HCT116 (cell line): ENCODE measurements at regions not wholly inside any gene's neighbourhood (a gene's known extent, or its start where the extent isn't known, plus 50 kb on each side); places are given as distances from the start of the nearest gene placed in this dataset.

Experiments used
- ATAC-seq: fragments of 200-7000 bp; cut with Tn5 transposase; 2 replicates; pipeline ENCODE4 v1.9.1; 2020; ENCODE audit warnings: mild to moderate bottlenecking, moderate library complexity
- BruUV-seq: library from RNA; stranded (reverse); fragments of 400-500 nt; replicated peaks from 2 replicates; lab custom pipeline; 2021; lab: Mats Ljungman, UMichigan
- CTCF ChIA-PET: fragments of 300-600 bp; sonication (Branson Sonifier 250); formaldehyde crosslinking; loops from one replicate; lab custom pipeline; 2021; ENCODE audit warnings: antibody characterized with exemption; lab: Charles Lee
- POLR2A ChIA-PET: fragments of 300-600, 350-600 bp; sonication (Branson Sonifier 250); formaldehyde crosslinking; loops from one replicate; lab custom pipeline; 2021; ENCODE audit warnings: antibody characterized with exemption; lab: Charles Lee
- RAD21 ChIA-PET, 2 experiments: fragments of 300-600 bp; sonication (Branson Sonifier 250); formaldehyde crosslinking; loops; one replicate each; lab custom pipeline; 2023; ENCODE audit warnings: low total read pairs in 2 of 2; ENCODE audit not compliant: uncharacterized antibody in 2 of 2, unreplicated experiment in 2 of 2, low non-redundant PET in 1 of 2; lab: Charles Lee
- DNase-seq: peaks from one replicate; pipeline ENCODE4 v3.0.0-alpha.2; 2010; ENCODE audit warnings: low read depth, low spot score
- H2AFZ ChIP-seq: fragments of 200-600 bp; shearing (Covaris generic), sonication (generic); 2 replicates; pipeline ENCODE4 v1.6.1; 2017; ENCODE audit warnings: low read depth, mixed run types, mixed read lengths, antibody characterized with exemption, low read length; ENCODE audit not compliant: poor library complexity, severe bottlenecking
- H3K27ac ChIP-seq: 2 replicates; pipeline ENCODE4 v1.5.1; 2012; ENCODE audit warnings: low read depth, low read length
- H3K27me3 ChIP-seq: fragments of 200-600 bp; sonication (generic); 2 replicates; pipeline ENCODE4 v1.6.1; 2016; ENCODE audit warnings: mixed run types, low read length, mixed read lengths; ENCODE audit not compliant: insufficient read depth
- H3K36me3 ChIP-seq, 2 experiments: fragments of 200-500 bp in 1 of 2; fragments of 200-600 bp in 1 of 2; sonication (Bioruptor generic) in 1 of 2; sonication (generic) in 1 of 2; 2 replicates each; pipeline versions ENCODE4 v1.5.1 to v1.6.1; 2014 to 2016; ENCODE audit warnings: low read length in 2 of 2, inconsistent platforms in 1 of 2, mixed read lengths in 1 of 2, mixed run types in 1 of 2; ENCODE audit not compliant: insufficient read depth in 2 of 2, control insufficient read depth in 1 of 2
- H3K4me1 ChIP-seq, 2 experiments: fragments of 200-600 bp in 1 of 2; sonication (generic) in 1 of 2; 2 replicates each; pipeline versions ENCODE4 v1.5.1 to v1.6.1; 2012 to 2017; ENCODE audit warnings: low read length in 2 of 2, inconsistent platforms in 1 of 2, mild to moderate bottlenecking in 1 of 2, mixed read lengths in 1 of 2, mixed run types in 1 of 2, moderate library complexity in 1 of 2; ENCODE audit not compliant: insufficient read depth in 2 of 2, control insufficient read depth in 1 of 2
- H3K4me2 ChIP-seq: fragments of 200-600 bp; sonication (generic); 2 replicates; pipeline ENCODE4 v1.6.1; 2017; ENCODE audit warnings: mixed run types, low read length, mixed read lengths
- H3K4me3 ChIP-seq, 2 experiments: fragments of 200-600 bp in 1 of 2; sonication (generic) in 1 of 2; replicated peaks in 1 of 2; 2 replicates each; pipeline ENCODE4 v1.5.1; 2011 to 2016; ENCODE audit warnings: low read length in 2 of 2, control low read depth in 1 of 2, low read depth in 1 of 2, mild to moderate bottlenecking in 1 of 2, mixed read lengths in 1 of 2, mixed run types in 1 of 2
- H3K79me2 ChIP-seq: fragments of 200-600 bp; sonication (generic); 2 replicates; pipeline ENCODE4 v1.6.1; 2017; ENCODE audit warnings: mild to moderate bottlenecking, mixed run types, low read length, moderate library complexity, mixed read lengths; ENCODE audit not compliant: insufficient read depth
- H3K9ac ChIP-seq: fragments of 200-600 bp; sonication (generic); 2 replicates; pipeline ENCODE4 v1.6.1; 2016; ENCODE audit warnings: low read length, mixed read lengths
- H3K9me2 ChIP-seq: fragments of 200-600 bp; sonication (generic), shearing (Covaris generic); 2 replicates; pipeline ENCODE4 v1.6.1; 2017; ENCODE audit warnings: mixed run types, mild to moderate bottlenecking, moderate library complexity; ENCODE audit not compliant: insufficient read depth
- H3K9me3 ChIP-seq, 2 experiments: fragments of 200-500 bp in 1 of 2; fragments of 200-600 bp in 1 of 2; sonication (Bioruptor generic) in 1 of 2; sonication (generic) in 1 of 2; 2 replicates each; pipeline ENCODE4 v1.6.1; 2014 to 2017; ENCODE audit warnings: low read length in 2 of 2, mixed read lengths in 2 of 2, inconsistent platforms in 1 of 2, low read depth in 1 of 2, mild to moderate bottlenecking in 1 of 2, mixed run types in 1 of 2, moderate library complexity in 1 of 2; ENCODE audit not compliant: control insufficient read depth in 1 of 2, insufficient read depth in 1 of 2
- H4K20me1 ChIP-seq: fragments of 200-600 bp; sonication (generic), shearing (Covaris generic); 2 replicates; pipeline ENCODE4 v1.6.1; 2017; ENCODE audit warnings: mixed run types, mild to moderate bottlenecking, moderate library complexity; ENCODE audit not compliant: insufficient read depth
- ATF3 ChIP-seq: IDR thresholded peaks from 2 replicates; pipeline ENCODE4 v1.6.1; 2012
- CBX3 ChIP-seq: IDR thresholded peaks from 2 replicates; pipeline ENCODE4 v1.6.1; 2012; ENCODE audit warnings: low read depth
- CEBPB ChIP-seq: IDR thresholded peaks from 2 replicates; pipeline ENCODE4 v1.6.1; 2012; ENCODE audit warnings: low read depth
- CTCF ChIP-seq, 3 experiments: fragments of 200-600 bp in 1 of 3; sonication (generic) in 1 of 3; IDR thresholded peaks in 2 of 3; conservative IDR thresholded peaks in 1 of 3; 2 replicates each; pipeline ENCODE4 v1.5.1; 2012 to 2017; ENCODE audit warnings: low read depth in 2 of 3, low read length in 2 of 3, antibody characterized with exemption in 1 of 3, borderline replicate concordance in 1 of 3, control low read depth in 1 of 3, mild to moderate bottlenecking in 1 of 3, mixed read lengths in 1 of 3, mixed run types in 1 of 3, moderate library complexity in 1 of 3; ENCODE audit not compliant: insufficient read depth in 1 of 3
- EGR1 ChIP-seq: IDR thresholded peaks from 2 replicates; pipeline ENCODE4 v1.6.1; 2012; ENCODE audit warnings: low read depth
- ELF1 ChIP-seq: IDR thresholded peaks from 2 replicates; pipeline ENCODE4 v1.6.1; 2012; ENCODE audit warnings: low read depth, borderline replicate concordance
- EZH2phosphoT487 ChIP-seq: fragments of 200-600 bp; IDR thresholded peaks from 2 replicates; pipeline ENCODE4 v1.6.1; 2018; ENCODE audit warnings: antibody characterized with exemption, borderline replicate concordance
- JUND ChIP-seq: IDR thresholded peaks from 2 replicates; pipeline ENCODE4 v1.6.1; 2012
- POLR2A ChIP-seq: IDR thresholded peaks from 2 replicates; pipeline ENCODE4 v1.7.0; 2011; ENCODE audit warnings: borderline replicate concordance; ENCODE audit not compliant: insufficient read depth, insufficient read length; ENCODE audit errors: extremely low read depth
- POLR2AphosphoS5 ChIP-seq: IDR thresholded peaks from 2 replicates; pipeline ENCODE4 v1.6.1; 2011; ENCODE audit warnings: mild to moderate bottlenecking, low read depth, low read length, moderate library complexity
- RAD21 ChIP-seq: IDR thresholded peaks from 2 replicates; pipeline ENCODE4 v1.6.1; 2012; ENCODE audit warnings: low read depth, mild to moderate bottlenecking
- REST ChIP-seq: IDR thresholded peaks from 2 replicates; pipeline ENCODE4 v1.6.1; 2012; ENCODE audit warnings: low read depth
- SRF ChIP-seq: IDR thresholded peaks from 2 replicates; pipeline ENCODE4 v1.6.1; 2012; ENCODE audit warnings: low read depth
- TCF7L2 ChIP-seq: IDR thresholded peaks from 2 replicates; pipeline ENCODE4 v1.7.0; 2011; ENCODE audit warnings: borderline replicate concordance, inconsistent platforms; ENCODE audit not compliant: insufficient read depth, insufficient read length; ENCODE audit errors: extremely low read depth
- ZFX ChIP-seq: fragments of 450-650 bp; IDR thresholded peaks from 2 replicates; pipeline ENCODE4 v1.6.1; 2017
- ZNF274 ChIP-seq: fragments of 200-500 bp; sonication (Bioruptor generic); IDR thresholded peaks from 2 replicates; pipeline ENCODE4 v1.6.1; 2014; ENCODE audit warnings: mild to moderate bottlenecking, low read depth, low read length, inconsistent platforms
- intact Hi-C: fragments of 100-400 bp; cut with micrococcal nuclease; formaldehyde crosslinking; loops from 2 replicates; pipeline ENCODE4 v1.10.0; 2022

DNA sequence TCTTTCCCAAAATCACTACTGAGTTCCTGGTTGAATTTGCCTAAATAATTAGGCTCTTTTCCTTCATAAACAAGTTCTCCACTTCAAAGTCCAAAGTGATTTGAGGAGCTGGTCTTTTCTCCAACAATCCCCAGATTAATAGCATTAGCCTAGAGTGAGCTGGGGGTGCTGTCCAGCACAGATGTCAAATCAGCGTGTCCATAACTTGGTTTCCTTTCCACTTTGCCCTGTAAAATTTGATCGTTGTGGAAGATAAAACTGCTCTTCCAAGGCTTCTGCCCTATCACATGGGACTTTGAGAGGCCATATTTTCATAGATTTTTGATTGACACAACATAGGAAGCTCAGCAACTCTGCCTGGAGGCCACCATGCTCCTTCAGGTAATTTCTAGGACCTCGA lies 134.7 kb upstream of the RORB start:
- Histone ChIP-seq H3K79me2 (no peaks in the 10 kb centered on the region), H4K20me1 (no peaks in the 10 kb centered on the region), H3K27me3 (no peaks in the 10 kb centered on the region), H3K36me3 (no peaks in the 10 kb centered on the region), H3K9me3 (no peaks in the 10 kb centered on the region), H3K4me3 (no peak overlapping the region), H3K9ac (no peak overlapping the region), H3K9me2 (no peaks in the 10 kb centered on the region), H3K4me1 (no peaks in the 10 kb centered on the region), H3K27ac (no peak overlapping the region), H3K4me2 (no peak overlapping the region), H2AFZ (no peak overlapping the region)
- ChIA-PET RAD21 (no interaction called here), CTCF (no interaction called here), POLR2A (no interaction called here)
- DNase-seq = no peak
- intact Hi-C loops = no loop called here
- no peak for TF ChIP-seq EGR1
- TF ChIP-seq REST = no peak
- no peak for TF ChIP-seq CEBPB
- no peak for TF ChIP-seq TCF7L2
- no peak for TF ChIP-seq CTCF (IDR thresholded peaks at IDR 0.05 in 2 of 3, conservative IDR thresholded peaks at IDR 0.05 in 1 of 3; ENCODE audit: borderline replicate concordance in 1 of 3, insufficient read depth in 1 of 3, low read depth in 2 of 3, low read length in 2 of 3)
- no peak for TF ChIP-seq EZH2phosphoT487
- TF ChIP-seq ATF3 = no peak
- no peak for TF ChIP-seq JUND
- TF ChIP-seq POLR2AphosphoS5 = no peak
- no peak for TF ChIP-seq ELF1
- no peak for TF ChIP-seq ZFX
- TF ChIP-seq ZNF274 = no peak
- TF ChIP-seq POLR2A = no peak
- TF ChIP-seq SRF = no peak
- no peak for TF ChIP-seq CBX3
- TF ChIP-seq RAD21 = no peak
- ATAC-seq = no peak
- BruUV-seq = no TSS peak
